ENCODE measurements at regions not wholly inside any gene's neighbourhood (a gene's known extent, or its start where the extent isn't known, plus 50 kb on each side); places are given as distances from the start of the nearest gene placed in this dataset.
A peak's percentile ranks its signal among the peaks of the same experiment; 100 is the strongest.

- no peak overlapping the region for H3K4me3 ChIP-seq (ENCODE audit: low read depth in 1 of 3, low read length in 3 of 3)
- H3K9me3 ChIP-seq (ENCODE audit: control insufficient read depth in 4 of 4, low read length in 3 of 4), result no peaks in the 10 kb centered on the region
- no peak overlapping the region for H3K9ac ChIP-seq (ENCODE audit: low read depth in 1 of 2, low read length in 2 of 2)
- DNase-seq (ENCODE audit: low spot score), result no peak
- H3K36me3 ChIP-seq (ENCODE audit: control insufficient read depth in 4 of 4, insufficient read depth in 3 of 4, low read depth in 1 of 4, low read length in 3 of 4), result no peaks in the 10 kb centered on the region
- H3K27me3 ChIP-seq (ENCODE audit: control insufficient read depth in 4 of 4, insufficient read depth in 4 of 4, low read length in 3 of 4), result peaks cover 0 to 3% (median 0%) of the 10 kb centered on the region in 4 donors
- no peaks in the 10 kb centered on the region for H3K4me1 ChIP-seq (ENCODE audit: control insufficient read depth in 4 of 4, insufficient read depth in 4 of 4, low read length in 3 of 4)
- TF ChIP-seq RAD21 (IDR thresholded peaks at IDR 0.05) (peak in 1 of 2 donors; percentile 5), RXRA (IDR thresholded peaks at IDR 0.05) (no peak), CTCF (IDR thresholded peaks at IDR 0.05; ENCODE audit: low read depth, low read length, missing input control) (no peak), NR2F2 (IDR thresholded peaks at IDR 0.05) (no peak), EGR1 (IDR thresholded peaks at IDR 0.05; ENCODE audit: low read depth in 2 of 2) (no peak), TAF1 (conservative IDR thresholded peaks at IDR 0.05) (no peak), HNF4A (conservative IDR thresholded peaks at IDR 0.05) (no peak), HNF4G (IDR thresholded peaks at IDR 0.05) (no peak), GABPA (IDR thresholded peaks at IDR 0.05 in 1 of 2, conservative IDR thresholded peaks at IDR 0.05 in 1 of 2) (no peak)
- WGBS, result 65% methylated on average over 2 of the region's 2 CpGs
- no peak overlapping the region for H3K27ac ChIP-seq (ENCODE audit: low read depth in 1 of 2, low read length in 2 of 2)
These were observed 293.5 kb upstream of the FERMT1 start for GRCh38 chr20:6416371-6416770.

GRCh38 chr20:6411651-6412050 is 288.8 kb upstream of the FERMT1 start:
- Histone ChIP-seq H3K4me3 (ENCODE audit: low read depth in 1 of 3, low read length in 3 of 3) (no peak overlapping the region), H3K36me3 (ENCODE audit: control insufficient read depth in 4 of 4, insufficient read depth in 3 of 4, low read depth in 1 of 4, low read length in 3 of 4) (no peaks in the 10 kb centered on the region), H3K4me1 (ENCODE audit: control insufficient read depth in 4 of 4, insufficient read depth in 4 of 4, low read length in 3 of 4) (no peaks in the 10 kb centered on the region), H3K27me3 (ENCODE audit: control insufficient read depth in 4 of 4, insufficient read depth in 4 of 4, low read length in 3 of 4) (peaks cover 0 to 5% (median 1%) of the 10 kb centered on the region in 4 donors), H3K9ac (ENCODE audit: low read depth in 1 of 2, low read length in 2 of 2) (no peak overlapping the region), H3K9me3 (ENCODE audit: control insufficient read depth in 4 of 4, low read length in 3 of 4) (no peaks in the 10 kb centered on the region), H3K27ac (ENCODE audit: low read depth in 1 of 2, low read length in 2 of 2) (no peak overlapping the region)
- no peak for DNase-seq (ENCODE audit: low spot score)
- WGBS, result 56% methylated on average over 2 of the region's 2 CpGs
- TF ChIP-seq TAF1 (conservative IDR thresholded peaks at IDR 0.05) (no peak), HNF4A (conservative IDR thresholded peaks at IDR 0.05) (no peak), ATF3 (IDR thresholded peaks at IDR 0.05) (no peak), CTCF (IDR thresholded peaks at IDR 0.05; ENCODE audit: low read depth, low read length, missing input control) (no peak), ZBTB33 (IDR thresholded peaks at IDR 0.05) (no peak), YY1 (IDR thresholded peaks at IDR 0.05) (no peak)
